MM.1S (cell line): ENCODE measurements at regions not wholly inside any gene's neighbourhood (a gene's known extent, or its start where the extent isn't known, plus 50 kb on each side); places are given as distances from the start of the nearest gene placed in this dataset.

Experiments used
- CTCF ChIP-seq: fragments of 300-600 bp; sonication (generic); IDR thresholded peaks from 2 replicates; pipeline ENCODE4 v1.5.1; 2016; ENCODE audit warnings: antibody characterized with exemption, low read length, mixed read lengths
- EZH2 ChIP-seq: fragments of 300-600 bp; sonication (generic); optimal IDR thresholded peaks from 2 replicates; pipeline ENCODE3; 2017; ENCODE audit warnings: low read depth, mild to moderate bottlenecking, antibody characterized with exemption, low read length, mixed read lengths

- TF ChIP-seq CTCF (no peak), EZH2 (no peak)
Observed at GRCh38 chr2:10508038-10508437, 59.9 kb upstream of the ODC1 start.
